ENCODE measurements at regions not wholly inside any gene's neighbourhood (a gene's known extent, or its start where the extent isn't known, plus 50 kb on each side); places are given as distances from the start of the nearest gene placed in this dataset.

- TF ChIP-seq POLR2A (IDR thresholded peaks at IDR 0.05; ENCODE audit: low read depth, low read length), result no peak
- no peak for TF ChIP-seq POLR2AphosphoS5 (IDR thresholded peaks at IDR 0.05; ENCODE audit: low read depth, low read length)
Measured at GRCh38 chr20:48538856-48539255, 288.9 kb downstream of the PREX1 start.
